ENCODE measurements at regions not wholly inside any gene's neighbourhood (a gene's known extent, or its start where the extent isn't known, plus 50 kb on each side); places are given as distances from the start of the nearest gene placed in this dataset.

DNA sequence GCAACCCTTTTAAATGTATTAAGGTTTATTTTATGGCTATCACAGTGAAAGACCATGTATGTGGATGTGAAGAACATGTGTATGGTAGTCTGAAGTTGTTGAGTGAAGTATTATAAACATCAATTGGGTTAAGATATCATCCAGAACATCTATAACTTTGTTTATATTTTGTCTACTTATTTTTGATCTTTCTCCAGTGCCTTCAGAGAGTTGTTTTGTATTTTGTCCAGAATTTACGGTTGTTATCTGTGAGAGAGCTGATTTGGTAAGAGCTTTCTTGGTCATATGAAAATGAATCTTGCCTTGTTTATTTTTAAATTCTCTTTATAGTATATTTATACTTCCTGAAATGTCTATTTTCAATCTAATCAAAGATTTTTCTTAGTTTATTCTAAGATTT is 573.7 kb upstream of the POU3F3 start:
- POLR2A ChIA-PET, result no interaction called here
- no peaks in the 10 kb centered on the region for H3K36me3 Mint-ChIP-seq (ENCODE audit: insufficient read depth, unreplicated experiment)

DNA sequence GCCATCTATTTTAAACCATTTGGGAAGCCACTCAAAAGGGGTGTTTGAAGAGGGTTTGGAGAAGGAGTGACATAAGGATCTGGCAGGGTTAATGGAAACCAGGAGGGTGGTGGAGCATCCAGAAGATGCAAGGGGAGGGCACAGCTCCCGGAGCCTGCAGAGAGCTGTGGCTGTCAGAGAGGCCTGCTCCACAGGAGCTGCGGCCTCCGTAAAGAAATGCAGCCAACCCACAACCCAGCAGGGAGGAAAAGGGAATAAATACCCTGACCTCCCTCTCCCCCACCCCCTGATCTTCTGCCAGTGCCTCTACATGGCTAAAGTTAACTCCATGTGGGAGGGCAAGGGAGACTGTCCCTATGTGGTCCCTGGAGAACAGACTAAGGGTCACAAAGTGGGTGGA is 567.1 kb upstream of the POU3F3 start:
- no TSS peak for BruUV-seq (replicated peaks)
- CTCF ChIA-PET, result no interaction called here
- Mint-ChIP-seq H3K4me3 (ENCODE audit: unreplicated experiment) (no peak overlapping the region), H3K4me1 (ENCODE audit: insufficient read depth, unreplicated experiment) (no peaks in the 10 kb centered on the region), H3K27me3 (ENCODE audit: insufficient read depth, unreplicated experiment) (peaks cover 44% of the 10 kb centered on the region), H3K36me3 (ENCODE audit: insufficient read depth, unreplicated experiment) (no peaks in the 10 kb centered on the region), H3K27ac (ENCODE audit: low read depth, unreplicated experiment) (no peak overlapping the region), H3K9me3 (ENCODE audit: unreplicated experiment) (no peaks in the 10 kb centered on the region)
- POLR2A ChIA-PET, result no interaction called here
- TF ChIP-seq, protein P1, sequence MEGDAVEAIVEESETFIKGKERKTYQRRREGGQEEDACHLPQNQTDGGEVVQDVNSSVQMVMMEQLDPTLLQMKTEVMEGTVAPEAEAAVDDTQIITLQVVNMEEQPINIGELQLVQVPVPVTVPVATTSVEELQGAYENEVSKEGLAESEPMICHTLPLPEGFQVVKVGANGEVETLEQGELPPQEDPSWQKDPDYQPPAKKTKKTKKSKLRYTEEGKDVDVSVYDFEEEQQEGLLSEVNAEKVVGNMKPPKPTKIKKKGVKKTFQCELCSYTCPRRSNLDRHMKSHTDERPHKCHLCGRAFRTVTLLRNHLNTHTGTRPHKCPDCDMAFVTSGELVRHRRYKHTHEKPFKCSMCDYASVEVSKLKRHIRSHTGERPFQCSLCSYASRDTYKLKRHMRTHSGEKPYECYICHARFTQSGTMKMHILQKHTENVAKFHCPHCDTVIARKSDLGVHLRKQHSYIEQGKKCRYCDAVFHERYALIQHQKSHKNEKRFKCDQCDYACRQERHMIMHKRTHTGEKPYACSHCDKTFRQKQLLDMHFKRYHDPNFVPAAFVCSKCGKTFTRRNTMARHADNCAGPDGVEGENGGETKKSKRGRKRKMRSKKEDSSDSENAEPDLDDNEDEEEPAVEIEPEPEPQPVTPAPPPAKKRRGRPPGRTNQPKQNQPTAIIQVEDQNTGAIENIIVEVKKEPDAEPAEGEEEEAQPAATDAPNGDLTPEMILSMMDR (IDR thresholded peaks at IDR 0.05; ENCODE audit: unreplicated experiment), result no peak
- DNase-seq (ENCODE audit: unreplicated experiment), result no peak
- intact Hi-C loops (cut with micrococcal nuclease), result no loop called here

More for the DNA sequence above, 573.7 kb upstream of the POU3F3 start:
- TF ChIP-seq, protein P1 (IDR thresholded peaks at IDR 0.05; ENCODE audit: unreplicated experiment), result no peak
- Mint-ChIP-seq H3K4me3 (ENCODE audit: unreplicated experiment) (no peak overlapping the region), H3K27ac (ENCODE audit: low read depth, unreplicated experiment) (no peak overlapping the region), H3K9me3 (ENCODE audit: unreplicated experiment) (no peaks in the 10 kb centered on the region), H3K27me3 (ENCODE audit: insufficient read depth, unreplicated experiment) (peaks cover 75% of the 10 kb centered on the region), H3K4me1 (ENCODE audit: insufficient read depth, unreplicated experiment) (no peaks in the 10 kb centered on the region)
- no TSS peak for BruUV-seq (replicated peaks)
- intact Hi-C loops (cut with micrococcal nuclease), result no loop called here
- CTCF ChIA-PET, result interaction anchor here (0.6 to 0.7 kb wide), 2 partner anchors 41 to 593 kb away, joined by 3 read pairs; no protein-coding TSS in a partner anchor
- DNase-seq (ENCODE audit: unreplicated experiment), result no peak

DNA sequence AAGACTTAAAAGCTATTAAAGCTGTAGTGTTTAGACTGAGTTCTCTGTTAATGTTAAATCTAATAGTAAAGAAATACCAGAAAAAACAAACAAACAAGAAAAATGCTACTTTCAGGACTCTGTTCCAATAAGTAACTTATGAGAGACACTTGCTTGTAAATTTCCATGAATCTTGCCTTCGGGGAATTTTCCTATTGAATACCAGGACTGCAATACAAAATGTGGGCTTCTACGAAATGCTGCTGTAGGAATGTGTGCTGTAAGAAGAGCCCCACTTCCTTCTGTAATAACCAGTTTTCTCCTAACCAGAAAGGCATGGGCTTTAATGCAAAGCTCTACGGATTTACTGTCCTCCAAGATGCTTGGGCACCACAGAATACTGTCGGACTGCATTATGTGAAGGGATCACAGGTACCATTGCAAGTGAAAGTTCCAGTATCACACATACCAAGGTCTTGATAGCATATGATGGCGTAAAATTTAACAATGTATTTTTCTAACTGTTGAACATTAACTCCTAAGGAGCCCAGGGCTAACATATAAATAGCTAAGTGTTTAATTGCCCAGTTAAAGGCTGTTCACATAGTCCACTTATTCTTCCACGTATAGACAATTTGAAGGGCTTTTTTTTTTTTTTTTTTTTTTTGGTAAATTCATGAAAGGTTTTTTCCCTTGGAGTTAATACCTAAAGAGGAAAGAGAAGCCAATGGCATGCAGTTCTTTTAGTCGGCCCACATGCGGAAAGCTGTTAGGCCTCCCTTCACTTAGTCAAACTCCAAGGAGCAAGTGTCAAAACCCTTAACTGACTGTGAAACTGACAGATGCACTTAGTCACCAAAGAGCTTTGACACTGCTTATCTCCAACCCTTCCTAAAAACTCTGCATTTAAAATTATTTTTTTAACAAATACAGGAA is 564.0 kb upstream of the POU3F3 start:
- no TSS peak for BruUV-seq (replicated peaks)
- no peaks in the 10 kb centered on the region for H3K9me3 Mint-ChIP-seq (ENCODE audit: unreplicated experiment)
- TF ChIP-seq, protein P1 (IDR thresholded peaks at IDR 0.05; ENCODE audit: unreplicated experiment), result no peak

DNA sequence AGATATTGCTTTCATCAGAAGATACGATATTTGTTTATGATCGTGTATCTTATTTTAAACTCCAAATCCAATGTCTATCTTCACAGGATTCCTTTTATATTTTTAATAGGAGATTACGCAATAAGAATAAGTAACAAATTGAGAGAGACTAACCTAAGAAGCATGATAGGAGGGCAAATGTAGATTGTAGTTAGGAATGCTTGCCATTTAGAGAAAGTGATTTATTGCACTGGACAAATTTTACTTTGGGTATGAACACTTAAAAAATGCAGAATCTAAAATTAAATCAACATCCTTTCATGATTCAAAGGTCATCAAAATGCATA is 563.4 kb upstream of the POU3F3 start:
- intact Hi-C loops (cut with micrococcal nuclease), result no loop called here
- no peak for DNase-seq (ENCODE audit: unreplicated experiment)
- no peaks in the 10 kb centered on the region for H3K4me1 Mint-ChIP-seq (ENCODE audit: insufficient read depth, unreplicated experiment)
- ChIA-PET CTCF (no interaction called here), POLR2A (no interaction called here)
- peaks cover 71% of the 10 kb centered on the region for H3K27me3 Mint-ChIP-seq (ENCODE audit: insufficient read depth, unreplicated experiment)
- H3K4me3 Mint-ChIP-seq (ENCODE audit: unreplicated experiment), result no peak overlapping the region
- H3K9me3 Mint-ChIP-seq (ENCODE audit: unreplicated experiment), result no peaks in the 10 kb centered on the region
- TF ChIP-seq, protein P1 (IDR thresholded peaks at IDR 0.05; ENCODE audit: unreplicated experiment), result no peak
- H3K27ac Mint-ChIP-seq (ENCODE audit: low read depth, unreplicated experiment), result no peak overlapping the region
- no peaks in the 10 kb centered on the region for H3K36me3 Mint-ChIP-seq (ENCODE audit: insufficient read depth, unreplicated experiment)
- BruUV-seq (replicated peaks), result no TSS peak

More for the DNA sequence above, 564.0 kb upstream of the POU3F3 start:
- intact Hi-C loops (cut with micrococcal nuclease), result no loop called here
- H3K4me3 Mint-ChIP-seq (ENCODE audit: unreplicated experiment), result no peak overlapping the region
- peaks cover 65% of the 10 kb centered on the region for H3K27me3 Mint-ChIP-seq (ENCODE audit: insufficient read depth, unreplicated experiment)
- H3K27ac Mint-ChIP-seq (ENCODE audit: low read depth, unreplicated experiment), result no peak overlapping the region
- no peaks in the 10 kb centered on the region for H3K36me3 Mint-ChIP-seq (ENCODE audit: insufficient read depth, unreplicated experiment)
- no peaks in the 10 kb centered on the region for H3K4me1 Mint-ChIP-seq (ENCODE audit: insufficient read depth, unreplicated experiment)
- CTCF ChIA-PET, result no interaction called here
- POLR2A ChIA-PET, result interaction anchor here (0.5 kb wide), 1 partner anchor 8 kb away, joined by 3 read pairs; no protein-coding TSS in a partner anchor
- no peak for DNase-seq (ENCODE audit: unreplicated experiment)
